ENCODE measurements at regions not wholly inside any gene's neighbourhood (a gene's known extent, or its start where the extent isn't known, plus 50 kb on each side); places are given as distances from the start of the nearest gene placed in this dataset.

GRCh38 chr6:9783567-9783966 is 631.3 kb downstream of the TFAP2A start:
- no peaks in the 10 kb centered on the region for H3K36me3 ChIP-seq (ENCODE audit: control insufficient read depth in 1 of 2, insufficient read depth in 2 of 2, low read length in 2 of 2)
- no peak overlapping the region for H2AFZ ChIP-seq (ENCODE audit: low read depth, low read length, poor library complexity, severe bottlenecking)
- no peak for TF ChIP-seq ZFX (IDR thresholded peaks at IDR 0.05)
- TF ChIP-seq CTCF (IDR thresholded peaks at IDR 0.05 in 2 of 3, conservative IDR thresholded peaks at IDR 0.05 in 1 of 3; ENCODE audit: borderline replicate concordance in 1 of 3, insufficient read depth in 1 of 3, low read depth in 2 of 3, low read length in 2 of 3) = no peak
- TF ChIP-seq MAX (IDR thresholded peaks at IDR 0.05) = no peak
- no peak for TF ChIP-seq TCF7L2 (IDR thresholded peaks at IDR 0.05; ENCODE audit: borderline replicate concordance, extremely low read depth, insufficient read depth, insufficient read length)
- no peak for TF ChIP-seq SRF (IDR thresholded peaks at IDR 0.05; ENCODE audit: low read depth)
- TF ChIP-seq POLR2AphosphoS5 (IDR thresholded peaks at IDR 0.05; ENCODE audit: low read depth, low read length) = no peak
- no peak for TF ChIP-seq EZH2 (IDR thresholded peaks at IDR 0.05)
- TF ChIP-seq ELF1 (IDR thresholded peaks at IDR 0.05; ENCODE audit: borderline replicate concordance, low read depth) = no peak
- no peak for TF ChIP-seq ATF3 (IDR thresholded peaks at IDR 0.05)
- TF ChIP-seq EZH2phosphoT487 (IDR thresholded peaks at IDR 0.05; ENCODE audit: borderline replicate concordance) = no peak
- TF ChIP-seq YY1 (IDR thresholded peaks at IDR 0.05; ENCODE audit: extremely low read depth, insufficient replicate concordance, low read depth, low read length) = no peak
- TF ChIP-seq ZBTB33 (IDR thresholded peaks at IDR 0.05; ENCODE audit: extremely low read depth, insufficient replicate concordance, low read length) = no peak
- TF ChIP-seq CBX3 (IDR thresholded peaks at IDR 0.05; ENCODE audit: low read depth) = no peak
- no peak for TF ChIP-seq FOSL1 (IDR thresholded peaks at IDR 0.05; ENCODE audit: low read depth)
- no peak for TF ChIP-seq SP1 (IDR thresholded peaks at IDR 0.05; ENCODE audit: low read depth)
- TF ChIP-seq JUND (IDR thresholded peaks at IDR 0.05) = no peak
- no peak for TF ChIP-seq RAD21 (IDR thresholded peaks at IDR 0.05; ENCODE audit: low read depth)
- intact Hi-C loops (cut with micrococcal nuclease) = no loop called here
- no peaks in the 10 kb centered on the region for H3K27me3 ChIP-seq (ENCODE audit: insufficient read depth, low read length)
- DNase-seq (ENCODE audit: low read depth, low spot score) = no peak
- no TSS peak for BruUV-seq (replicated peaks)
- no peak for ATAC-seq
- H4K20me1 ChIP-seq (ENCODE audit: insufficient read depth) = no peaks in the 10 kb centered on the region
- H3K4me3 ChIP-seq (replicated peaks in 1 of 2; ENCODE audit: low read depth in 1 of 2, low read length in 2 of 2) = no peak overlapping the region
- no peaks in the 10 kb centered on the region for H3K79me2 ChIP-seq (ENCODE audit: insufficient read depth, low read length)
- CTCF ChIA-PET = no interaction called here
- H3K9ac ChIP-seq (ENCODE audit: low read length) = no peak overlapping the region
- no peak overlapping the region for H3K4me2 ChIP-seq (ENCODE audit: low read length)
- H3K4me1 ChIP-seq (ENCODE audit: control insufficient read depth in 1 of 2, insufficient read depth in 2 of 2, low read length in 2 of 2) = no peaks in the 10 kb centered on the region
- RAD21 ChIA-PET (ENCODE audit: low non-redundant PET in 1 of 2, low total read pairs in 2 of 2, uncharacterized antibody in 2 of 2, unreplicated experiment in 2 of 2) = no interaction called here
- no peaks in the 10 kb centered on the region for H3K9me2 ChIP-seq (ENCODE audit: insufficient read depth)
- POLR2A ChIA-PET = no interaction called here
- no peaks in the 10 kb centered on the region for H3K9me3 ChIP-seq (ENCODE audit: control insufficient read depth in 1 of 2, insufficient read depth in 1 of 2, low read depth in 1 of 2, low read length in 2 of 2)
- H3K27ac ChIP-seq (ENCODE audit: low read depth, low read length) = no peak overlapping the region
